AG10803 (cell line): ENCODE measurements at regions not wholly inside any gene's neighbourhood (a gene's known extent, or its start where the extent isn't known, plus 50 kb on each side); places are given as distances from the start of the nearest gene placed in this dataset.

ENCODE experiments used
- DNase-seq: peaks from one replicate; pipeline ENCODE4 v3.0.0; 2010; ENCODE audit warnings: low read depth
- H3K4me3 ChIP-seq: 2 replicates; pipeline ENCODE4 v1.5.1; 2011; ENCODE audit warnings: mild to moderate bottlenecking, low read length, control low read depth
- TF ChIP-seq, protein P1 (sequence below): conservative IDR thresholded peaks from 2 replicates; pipeline ENCODE4 v1.5.1; 2011; ENCODE audit warnings: mild to moderate bottlenecking, low read length, control low read depth, inconsistent platforms

DNA sequence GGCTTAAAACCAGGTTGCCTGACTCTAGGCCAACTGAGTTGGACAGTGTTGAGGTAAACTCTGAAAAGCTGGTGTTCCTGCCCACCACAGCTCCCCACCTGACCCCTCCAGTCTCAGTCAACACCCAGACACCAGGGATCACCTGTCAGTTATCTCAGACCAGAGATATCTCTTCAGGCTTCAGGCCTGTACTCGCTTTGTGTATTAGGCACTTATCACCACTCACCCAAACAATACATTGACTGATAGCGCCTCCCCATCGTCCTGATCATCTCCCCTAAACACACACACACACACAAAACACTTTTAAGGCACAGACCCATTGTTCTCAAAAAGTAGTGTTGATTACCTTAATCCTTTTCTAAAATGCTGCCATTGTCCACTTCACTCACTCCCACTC is 111.5 kb downstream of the PLCE1 start:
- TF ChIP-seq, protein P1, sequence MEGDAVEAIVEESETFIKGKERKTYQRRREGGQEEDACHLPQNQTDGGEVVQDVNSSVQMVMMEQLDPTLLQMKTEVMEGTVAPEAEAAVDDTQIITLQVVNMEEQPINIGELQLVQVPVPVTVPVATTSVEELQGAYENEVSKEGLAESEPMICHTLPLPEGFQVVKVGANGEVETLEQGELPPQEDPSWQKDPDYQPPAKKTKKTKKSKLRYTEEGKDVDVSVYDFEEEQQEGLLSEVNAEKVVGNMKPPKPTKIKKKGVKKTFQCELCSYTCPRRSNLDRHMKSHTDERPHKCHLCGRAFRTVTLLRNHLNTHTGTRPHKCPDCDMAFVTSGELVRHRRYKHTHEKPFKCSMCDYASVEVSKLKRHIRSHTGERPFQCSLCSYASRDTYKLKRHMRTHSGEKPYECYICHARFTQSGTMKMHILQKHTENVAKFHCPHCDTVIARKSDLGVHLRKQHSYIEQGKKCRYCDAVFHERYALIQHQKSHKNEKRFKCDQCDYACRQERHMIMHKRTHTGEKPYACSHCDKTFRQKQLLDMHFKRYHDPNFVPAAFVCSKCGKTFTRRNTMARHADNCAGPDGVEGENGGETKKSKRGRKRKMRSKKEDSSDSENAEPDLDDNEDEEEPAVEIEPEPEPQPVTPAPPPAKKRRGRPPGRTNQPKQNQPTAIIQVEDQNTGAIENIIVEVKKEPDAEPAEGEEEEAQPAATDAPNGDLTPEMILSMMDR = no peak
- DNase-seq = no peak
- no peak overlapping the region for H3K4me3 ChIP-seq

DNA sequence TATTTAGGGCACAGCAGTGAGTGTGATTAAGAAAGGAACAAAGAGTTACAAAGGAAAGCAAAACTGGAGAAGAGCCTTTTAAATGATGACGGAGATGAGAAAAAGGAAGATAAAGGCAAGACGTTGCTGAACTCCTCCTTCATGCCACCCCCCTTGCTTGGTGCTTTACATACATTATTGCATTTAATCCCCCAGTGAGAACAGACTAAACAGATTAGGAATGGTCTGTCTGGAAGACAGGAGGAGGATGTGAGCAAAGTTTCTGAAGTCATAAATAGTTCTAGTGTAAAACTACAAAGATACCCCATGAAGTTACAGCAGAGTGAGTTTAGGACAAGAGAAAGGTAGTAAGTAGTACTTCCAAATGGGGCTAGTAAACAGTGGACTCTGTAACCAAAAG is 113.5 kb downstream of the PLCE1 start:
- TF ChIP-seq, protein P1 = no peak
- DNase-seq = no peak
- H3K4me3 ChIP-seq = no peak overlapping the region

DNA sequence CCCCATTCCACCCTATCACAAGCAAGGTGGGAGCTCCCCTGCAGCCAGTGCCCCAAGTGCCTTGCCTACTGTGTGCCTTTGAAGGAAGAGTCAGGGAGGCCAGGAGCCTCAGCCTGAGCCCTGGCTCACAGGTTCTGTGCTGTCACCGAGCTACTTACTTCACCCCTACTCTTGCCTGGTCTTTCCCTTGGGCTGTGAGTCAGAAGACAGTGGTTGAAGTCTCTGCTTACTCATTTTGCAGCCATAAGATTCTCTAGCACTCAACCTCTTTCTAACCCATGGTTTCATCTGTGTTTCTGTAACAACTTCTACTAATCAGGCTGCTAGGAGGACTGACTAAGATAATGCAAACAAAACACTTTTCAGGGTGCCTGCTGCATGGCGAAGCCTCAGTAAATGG is 114.5 kb downstream of the PLCE1 start:
- TF ChIP-seq, protein P1 = no peak
- DNase-seq = peak; percentile 74
- no peak overlapping the region for H3K4me3 ChIP-seq

DNA sequence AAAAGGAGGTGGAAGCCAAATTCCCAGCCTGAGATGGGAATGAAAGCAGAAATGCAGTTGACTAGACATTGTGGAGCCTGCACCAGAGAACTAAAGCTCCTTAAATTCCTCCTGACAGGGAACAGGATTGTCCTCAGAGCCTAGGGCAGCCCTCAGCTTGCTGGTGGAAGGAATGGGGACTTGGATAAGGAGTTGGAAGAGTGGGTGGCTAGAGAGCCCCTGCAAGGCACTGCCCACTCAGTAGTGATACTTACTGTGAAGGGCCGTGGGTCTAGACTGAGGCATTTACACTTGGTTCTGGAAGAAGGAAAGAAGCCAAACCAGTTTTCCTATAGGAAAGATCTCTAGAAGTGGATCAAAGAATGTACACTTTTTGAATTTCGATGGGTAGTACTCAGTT is 117.6 kb downstream of the PLCE1 start:
- TF ChIP-seq, protein P1 = no peak
- H3K4me3 ChIP-seq = no peak overlapping the region
- DNase-seq = no peak

DNA sequence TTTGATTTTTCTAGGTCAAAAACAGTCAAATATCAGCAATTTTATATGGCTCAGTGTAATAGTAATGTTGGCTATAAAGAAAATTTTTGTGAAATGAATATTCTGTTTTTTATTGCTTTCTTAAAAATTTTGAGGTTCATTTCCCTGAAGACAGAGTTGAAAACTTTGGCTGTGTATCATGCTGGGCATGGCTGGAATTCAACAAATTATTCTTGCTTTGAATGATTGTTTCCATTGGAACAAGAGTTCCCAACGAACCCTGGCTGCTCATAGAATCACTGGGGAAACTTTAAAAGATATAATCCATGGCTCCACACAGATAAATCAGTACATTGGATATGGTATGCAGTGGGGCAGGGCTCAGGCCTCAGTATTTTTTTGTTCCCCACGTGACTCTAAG is 118.6 kb downstream of the PLCE1 start:
- no peak for DNase-seq
- H3K4me3 ChIP-seq = no peak overlapping the region
- TF ChIP-seq, protein P1 = no peak

DNA sequence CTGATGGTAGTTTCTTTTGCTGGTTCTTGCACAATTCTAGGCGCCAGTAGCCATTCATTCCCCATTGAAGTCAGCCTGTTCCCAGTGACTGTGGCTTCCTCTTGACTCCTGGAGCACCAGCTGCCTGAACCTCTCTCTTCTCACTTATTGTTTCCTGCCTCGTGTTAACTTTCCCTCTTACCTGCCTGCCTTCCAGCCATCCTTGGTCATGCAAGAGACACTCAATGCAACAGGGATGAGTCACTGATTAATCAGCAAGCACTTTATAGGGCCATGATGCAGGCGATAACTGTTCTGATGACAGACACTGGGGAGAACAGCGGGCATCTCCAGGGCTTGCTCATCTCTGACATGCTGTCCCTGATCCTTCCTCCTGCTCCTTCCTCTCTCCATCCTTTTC is 122.0 kb downstream of the PLCE1 start:
- TF ChIP-seq, protein P1 = no peak
- DNase-seq = peak; percentile 44
- no peak overlapping the region for H3K4me3 ChIP-seq

DNA sequence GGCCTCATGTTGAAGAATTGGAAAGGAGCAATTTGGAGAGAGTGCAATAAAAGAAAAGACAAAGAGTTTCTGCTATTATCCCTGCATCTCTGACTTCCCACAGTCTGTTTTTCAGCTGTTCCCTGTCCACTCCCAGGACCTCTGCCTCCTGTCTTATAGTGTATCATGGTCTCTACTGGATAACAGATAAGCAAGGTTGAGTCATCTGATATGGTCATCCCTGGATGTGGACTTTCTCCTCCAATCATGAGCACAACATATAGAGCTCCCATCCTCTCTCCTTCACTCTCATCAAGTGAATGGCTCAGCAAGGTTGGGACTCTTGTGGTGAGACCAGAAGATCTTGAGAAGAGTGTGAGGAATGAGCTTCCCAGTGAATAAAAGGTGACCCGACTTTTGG is 123.1 kb downstream of the PLCE1 start:
- no peak overlapping the region for H3K4me3 ChIP-seq
- no peak for DNase-seq
- TF ChIP-seq, protein P1 = no peak
